SK-N-SH (cell line): ENCODE measurements at regions not wholly inside any gene's neighbourhood (a gene's known extent, or its start where the extent isn't known, plus 50 kb on each side); places are given as distances from the start of the nearest gene placed in this dataset.
"Not testable (repeated sequence)": the region's sequence is repeated elsewhere in the genome, so short reads cannot be mapped to it uniquely, and the experiment has no call there.

ENCODE experiments used
- CTCF ChIA-PET: fragments of 300-600, 350-600 bp; formaldehyde crosslinking; extraction: SDS; loops from one replicate; lab custom pipeline; 2021; lab: Yijun Ruan, JAX
- POLR2A ChIA-PET: fragments of 350-600 bp; sonication (Branson Sonifier 250); formaldehyde crosslinking; extraction: SDS; loops from one replicate; lab custom pipeline; 2020; ENCODE audit warnings: antibody characterized with exemption, inconsistent platforms; lab: Yijun Ruan, JAX
- DNase-seq: peaks from one replicate; pipeline ENCODE4 v3.0.0; 2012
- H2AFZ ChIP-seq: fragments of 200-600 bp; sonication (generic); 2 replicates; pipeline ENCODE4 v1.8.1; 2016; ENCODE audit warnings: antibody characterized with exemption, mild to moderate bottlenecking, low read depth
- H3F3A ChIP-seq: fragments of 200-600 bp; sonication (generic); replicated peaks from 2 replicates; pipeline ENCODE3; 2016; ENCODE audit warnings: antibody characterized with exemption, mild to moderate bottlenecking; ENCODE audit not compliant: insufficient read depth
- H3K27ac ChIP-seq, 2 experiments: fragments of 200-500 bp in 1 of 2; fragments of 200-600 bp in 1 of 2; sonication (Bioruptor generic) in 1 of 2; sonication (generic), shearing (Covaris generic) in 1 of 2; 2 replicates each; pipeline versions ENCODE4 v1.5.1 to v1.6.1; 2014 to 2016; ENCODE audit warnings: low read depth in 2 of 2, inconsistent platforms in 1 of 2, low read length in 1 of 2, mild to moderate bottlenecking in 1 of 2, mixed read lengths in 1 of 2
- H3K27me3 ChIP-seq: fragments of 200-600 bp; sonication (generic), shearing (Covaris generic); 2 replicates; pipeline ENCODE4 v1.6.1; 2016; ENCODE audit warnings: mixed run types; ENCODE audit not compliant: insufficient read depth
- H3K36me3 ChIP-seq, 2 experiments: fragments of 200-500 bp in 1 of 2; fragments of 200-600 bp in 1 of 2; sonication (Bioruptor generic) in 1 of 2; sonication (generic) in 1 of 2; replicated peaks in 1 of 2; 2 replicates each; pipeline versions ENCODE3 to v1.5.1; 2014 to 2016; ENCODE audit warnings: low read length in 1 of 2, mild to moderate bottlenecking in 1 of 2; ENCODE audit not compliant: insufficient read depth in 2 of 2, control insufficient read depth in 1 of 2
- H3K4me1 ChIP-seq, 2 experiments: fragments of 200-500 bp in 1 of 2; fragments of 200-600 bp in 1 of 2; sonication (Bioruptor generic) in 1 of 2; sonication (generic), shearing (Covaris generic) in 1 of 2; 2 replicates each; pipeline versions ENCODE4 v1.5.1 to v1.6.1; 2014 to 2016; ENCODE audit warnings: low read depth in 1 of 2, low read length in 1 of 2, mixed run types in 1 of 2; ENCODE audit not compliant: insufficient read depth in 2 of 2, control insufficient read depth in 1 of 2
- H3K4me2 ChIP-seq: fragments of 200-600 bp; sonication (generic), shearing (Covaris generic); 2 replicates; pipeline ENCODE4 v1.6.1; 2017; ENCODE audit warnings: mixed run types
- H3K4me3 ChIP-seq, 2 experiments: fragments of 200-500 bp in 1 of 2; fragments of 200-600 bp in 1 of 2; sonication (Bioruptor generic) in 1 of 2; sonication (generic), shearing (Covaris generic) in 1 of 2; 2 replicates each; pipeline versions ENCODE4 v1.5.1 to v1.8.1; 2014 to 2016; ENCODE audit warnings: low read depth in 2 of 2, inconsistent platforms in 1 of 2, low read length in 1 of 2, mild to moderate bottlenecking in 1 of 2, mixed read lengths in 1 of 2, moderate library complexity in 1 of 2
- H3K79me2 ChIP-seq: fragments of 200-600 bp; sonication (generic); 2 replicates; pipeline ENCODE4 v1.8.1; 2017; ENCODE audit warnings: mild to moderate bottlenecking; ENCODE audit not compliant: insufficient read depth
- H3K9ac ChIP-seq: fragments of 200-600 bp; sonication (generic); 2 replicates; pipeline ENCODE4 v1.6.1; 2017; ENCODE audit warnings: mixed run types
- H3K9me2 ChIP-seq: fragments of 200-600 bp; sonication (generic); 2 replicates; pipeline ENCODE4 v1.6.1; 2017; ENCODE audit warnings: mixed run types
- H3K9me3 ChIP-seq: fragments of 200-600 bp; sonication (generic); 2 replicates; pipeline ENCODE4 v1.6.1; 2017; ENCODE audit warnings: mixed run types, mild to moderate bottlenecking, moderate library complexity
- H4K20me1 ChIP-seq: fragments of 200-600 bp; sonication (generic); 2 replicates; pipeline ENCODE4 v1.6.1; 2017; ENCODE audit warnings: mild to moderate bottlenecking, mixed run types; ENCODE audit not compliant: insufficient read depth
- CTCF ChIP-seq: fragments of 200-600 bp; sonication (generic); IDR thresholded peaks from 2 replicates; pipeline ENCODE4 v1.6.1; 2017; ENCODE audit warnings: antibody characterized with exemption, mild to moderate bottlenecking, moderate library complexity
- EZH2phosphoT487 ChIP-seq: fragments of 200-600 bp; sonication (generic); IDR thresholded peaks from 2 replicates; pipeline ENCODE4 v1.6.1; 2017; ENCODE audit warnings: low read depth, mixed run types, mild to moderate bottlenecking, antibody characterized with exemption, moderate library complexity, borderline replicate concordance
- FOSL2 ChIP-seq: IDR thresholded peaks from 2 replicates; pipeline ENCODE4 v1.4.0; 2012; ENCODE audit warnings: low read depth, mild to moderate bottlenecking, moderate library complexity, borderline replicate concordance
- MEF2A ChIP-seq: IDR thresholded peaks from 2 replicates; pipeline ENCODE4 v1.4.0; 2012; ENCODE audit warnings: low read depth, borderline replicate concordance
- NFIC ChIP-seq: IDR thresholded peaks from 2 replicates; pipeline ENCODE4 v1.4.0; 2012; ENCODE audit warnings: borderline replicate concordance
- NRF1 ChIP-seq: IDR thresholded peaks from 2 replicates; pipeline ENCODE4 v1.6.1; 2012; ENCODE audit warnings: low read depth, mild to moderate bottlenecking, low read length
- REST ChIP-seq: IDR thresholded peaks from 2 replicates; pipeline ENCODE4 v1.6.1; 2012; ENCODE audit warnings: mild to moderate bottlenecking, low read depth, low read length, moderate library complexity
- RFX5 ChIP-seq: IDR thresholded peaks from 2 replicates; pipeline ENCODE4 v1.6.1; 2012; ENCODE audit warnings: mild to moderate bottlenecking, improper control_type of control experiment, low read length
- TEAD4 ChIP-seq: IDR thresholded peaks from 2 replicates; pipeline ENCODE4 v1.4.0; 2012; ENCODE audit warnings: mild to moderate bottlenecking, borderline replicate concordance; ENCODE audit not compliant: insufficient read depth
- USF1 ChIP-seq: IDR thresholded peaks from 2 replicates; pipeline ENCODE4 v1.4.0; 2012; ENCODE audit warnings: low read depth, borderline replicate concordance
- USF2 ChIP-seq: fragments of 150-350 bp; IDR thresholded peaks from 2 replicates; pipeline ENCODE4 v1.6.1; 2017; ENCODE audit warnings: antibody characterized with exemption, low read length, low read depth, borderline replicate concordance
- WGBS: methylation state at CpG from one replicate; pipeline ENCODE4 v1.1.6; 2017; ENCODE audit warnings: low lambda C conversion rate; 5-methylcytosine and 5-hydroxymethylcytosine counted together

- Histone ChIP-seq H3K27ac (no peak overlapping the region), H3K4me1 (peaks cover 0 to 4% of the 10 kb centered on the region in 2 experiments; a peak in 1 of 4 replicates), H4K20me1 (no peaks in the 10 kb centered on the region), H2AFZ (no peak overlapping the region), H3K9me2 (no peaks in the 10 kb centered on the region), H3K27me3 (no peaks in the 10 kb centered on the region), H3K79me2 (no peaks in the 10 kb centered on the region), H3K9ac (no peak overlapping the region), H3F3A (no peaks in the 10 kb centered on the region), H3K4me2 (no peak overlapping the region), H3K36me3 (no peaks in the 10 kb centered on the region), H3K4me3 (no peak overlapping the region), H3K9me3 (no peaks in the 10 kb centered on the region)
- POLR2A ChIA-PET, result no interaction called here
- DNase-seq, result no peak
- 57% methylated on average over 4 of the region's 4 CpGs for whole genome bisulfite sequencing
- no peak for TF ChIP-seq USF2
- no peak for TF ChIP-seq EZH2phosphoT487
- TF ChIP-seq CTCF, result no peak
- TF ChIP-seq TEAD4, result no peak
- no peak for TF ChIP-seq USF1
- no peak for TF ChIP-seq FOSL2
- TF ChIP-seq MEF2A, result no peak
- TF ChIP-seq NFIC, result no peak
- CTCF ChIA-PET, result no interaction called here
Measured at GRCh38 chr20:48035961-48036731, 250.9 kb upstream of the SULF2 start.

GRCh38 chr20:48034751-48035150, 249.5 kb upstream of the SULF2 start:
- no peaks in the 10 kb centered on the region for H3K79me2 ChIP-seq
- H3K4me1 ChIP-seq, result no peaks in the 10 kb centered on the region; a peak in 1 of 4 replicates
- CTCF ChIA-PET, result no interaction called here
- no peak overlapping the region for H3K4me3 ChIP-seq
- no peaks in the 10 kb centered on the region for H3F3A ChIP-seq
- POLR2A ChIA-PET, result no interaction called here
- H3K4me2 ChIP-seq, result no peak overlapping the region
- no peaks in the 10 kb centered on the region for H3K9me2 ChIP-seq
- H3K27me3 ChIP-seq, result no peaks in the 10 kb centered on the region
- H3K9ac ChIP-seq, result no peak overlapping the region
- H3K9me3 ChIP-seq, result no peaks in the 10 kb centered on the region
- no peaks in the 10 kb centered on the region for H4K20me1 ChIP-seq
- DNase-seq, result no peak
- H2AFZ ChIP-seq, result no peak overlapping the region
- H3K27ac ChIP-seq, result no peak overlapping the region
- TF ChIP-seq NRF1, result no peak
- TF ChIP-seq RFX5, result no peak
- TF ChIP-seq REST, result no peak
- 78% methylated on average over 5 of the region's 6 CpGs for WGBS
- no peaks in the 10 kb centered on the region for H3K36me3 ChIP-seq

- H3K27me3 ChIP-seq, H4K20me1 ChIP-seq, H3F3A ChIP-seq, POLR2A ChIA-PET, H3K4me2 ChIP-seq, H3K4me1 ChIP-seq, H3K4me3 ChIP-seq, H3K79me2 ChIP-seq, H3K9ac ChIP-seq, H3K9me3 ChIP-seq, DNase-seq, H3K9me2 ChIP-seq, H3K36me3 ChIP-seq, H3K27ac ChIP-seq, H2AFZ ChIP-seq: not testable (repeated sequence)
- 61% methylated on average over 8 of the region's 8 CpGs for WGBS
- CTCF ChIA-PET, result interaction anchor here (0.9 kb wide), 1 partner anchor 14 kb away, joined by 3 read pairs; no protein-coding TSS in a partner anchor
Measured at GRCh38 chr20:48033005-48033404, 247.7 kb upstream of the SULF2 start.
